ENCODE measurements at regions not wholly inside any gene's neighbourhood (a gene's known extent, or its start where the extent isn't known, plus 50 kb on each side); places are given as distances from the start of the nearest gene placed in this dataset.

- TF ChIP-seq POLR2A (IDR thresholded peaks at IDR 0.05) (no peak), CTCF (IDR thresholded peaks at IDR 0.05) (no peak)
Observed at GRCh38 chr7:66454600-66455225, 174.0 kb upstream of the KCTD7 start.
